ENCODE measurements at regions not wholly inside any gene's neighbourhood (a gene's known extent, or its start where the extent isn't known, plus 50 kb on each side); places are given as distances from the start of the nearest gene placed in this dataset.

- TF ChIP-seq POLR2AphosphoS5 (IDR thresholded peaks at IDR 0.05; ENCODE audit: borderline replicate concordance, low read depth, low read length) (no peak), EZH2 (IDR thresholded peaks at IDR 0.05) (no peak)
Measured at GRCh38 chr3:22777834-22778233, 425.3 kb upstream of the UBE2E2 start.

All from SK-N-MC (cell line).